Gastrocnemius medialis (tissue), 4 donors: ENCODE measurements at regions not wholly inside any gene's neighbourhood (a gene's known extent, or its start where the extent isn't known, plus 50 kb on each side); places are given as distances from the start of the nearest gene placed in this dataset.

Experiments used
- ATAC-seq, 2 donors: fragments of 150-250 bp; one replicate each; pipeline ENCODE4 v1.9.1; 2016
- DNase-seq, 2 donors: peaks; one replicate each; pipeline ENCODE4 v3.0.0-alpha.2; 2019
- H3K27ac ChIP-seq, 4 donors: fragments of 200-600 bp; sonication (generic); 1 replicate in 1 of 4; 2 replicates in 3 of 4; pipeline ENCODE4 v1.5.1; 2016 to 2018; ENCODE audit warnings: mild to moderate bottlenecking in 2 of 4, moderate library complexity in 1 of 4
- H3K27me3 ChIP-seq, 3 donors: fragments of 200-600 bp; sonication (generic) in 2 of 3; 1 replicate in 1 of 3; 2 replicates in 2 of 3; pipeline versions ENCODE4 v1.5.1 to v1.6.0; 2016 to 2019; ENCODE audit warnings: mild to moderate bottlenecking in 1 of 3, moderate library complexity in 1 of 3
- H3K36me3 ChIP-seq, 2 donors: fragments of 200-600 bp; sonication (generic) in 1 of 2; one replicate each; pipeline ENCODE4 v1.5.1; 2017 to 2018
- H3K4me1 ChIP-seq, 2 donors: fragments of 200-600 bp; sonication (generic) in 1 of 2; one replicate each; pipeline ENCODE4 v1.5.1; 2016 to 2017; ENCODE audit warnings: mild to moderate bottlenecking in 2 of 2
- H3K4me3 ChIP-seq, 4 donors: fragments of 200-600 bp; sonication (generic) in 3 of 4; 1 replicate in 1 of 4; 2 replicates in 3 of 4; pipeline ENCODE4 v1.5.1; 2016 to 2019; ENCODE audit warnings: mild to moderate bottlenecking in 2 of 4
- H3K9me3 ChIP-seq, 3 donors: fragments of 200-600 bp; sonication (generic) in 2 of 3; 1 replicate in 1 of 3; 2 replicates in 2 of 3; pipeline ENCODE4 v1.5.1; 2016 to 2019
- POLR2A ChIP-seq, 2 donors: fragments of 450-650 bp; IDR thresholded peaks; one replicate each; pipeline ENCODE4 v1.6.1; 2017; ENCODE audit warnings: antibody characterized with exemption in 2 of 2, mild to moderate bottlenecking in 2 of 2, moderate library complexity in 2 of 2
- in situ Hi-C, 4 donors: fragments of 200-750 bp; cut with MboI; loops; one replicate each; pipeline versions ENCODE4 v1.15.0 to v1.8.0; 2017; ENCODE audit warnings: low sequenced_read_pairs in 4 of 4
- intact Hi-C: fragments of 100-400 bp; cut with DNase I; formaldehyde crosslinking; loops from one replicate; pipeline ENCODE4 v1.15.1; 2023; ENCODE audit warnings: low total_unique reads
- TF ChIP-seq, protein P1 (sequence below), 5 experiments: fragments of 450-650 bp in 3 of 5; fragments of 200-600 bp in 2 of 5; sonication (generic) in 2 of 5; IDR thresholded peaks in 4 of 5; conservative IDR thresholded peaks in 1 of 5; 1 replicate in 4 of 5; 2 replicates in 1 of 5; pipeline ENCODE4 v1.5.1; 2016 to 2019; ENCODE audit warnings: antibody characterized with exemption in 5 of 5, mild to moderate bottlenecking in 3 of 5, moderate library complexity in 3 of 5

- intact Hi-C loops (no loop called here), in situ Hi-C loops (no loop called here)
- no peaks in the 10 kb centered on the region for H3K36me3 ChIP-seq
- DNase-seq = no peak
- H3K27me3 ChIP-seq = no peaks in the 10 kb centered on the region
- H3K9me3 ChIP-seq = no peaks in the 10 kb centered on the region
- H3K4me3 ChIP-seq = no peak overlapping the region
- ATAC-seq = no peak
- no peak for TF ChIP-seq POLR2A (IDR thresholded peaks at IDR 0.05)
- TF ChIP-seq, protein P1, sequence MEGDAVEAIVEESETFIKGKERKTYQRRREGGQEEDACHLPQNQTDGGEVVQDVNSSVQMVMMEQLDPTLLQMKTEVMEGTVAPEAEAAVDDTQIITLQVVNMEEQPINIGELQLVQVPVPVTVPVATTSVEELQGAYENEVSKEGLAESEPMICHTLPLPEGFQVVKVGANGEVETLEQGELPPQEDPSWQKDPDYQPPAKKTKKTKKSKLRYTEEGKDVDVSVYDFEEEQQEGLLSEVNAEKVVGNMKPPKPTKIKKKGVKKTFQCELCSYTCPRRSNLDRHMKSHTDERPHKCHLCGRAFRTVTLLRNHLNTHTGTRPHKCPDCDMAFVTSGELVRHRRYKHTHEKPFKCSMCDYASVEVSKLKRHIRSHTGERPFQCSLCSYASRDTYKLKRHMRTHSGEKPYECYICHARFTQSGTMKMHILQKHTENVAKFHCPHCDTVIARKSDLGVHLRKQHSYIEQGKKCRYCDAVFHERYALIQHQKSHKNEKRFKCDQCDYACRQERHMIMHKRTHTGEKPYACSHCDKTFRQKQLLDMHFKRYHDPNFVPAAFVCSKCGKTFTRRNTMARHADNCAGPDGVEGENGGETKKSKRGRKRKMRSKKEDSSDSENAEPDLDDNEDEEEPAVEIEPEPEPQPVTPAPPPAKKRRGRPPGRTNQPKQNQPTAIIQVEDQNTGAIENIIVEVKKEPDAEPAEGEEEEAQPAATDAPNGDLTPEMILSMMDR (IDR thresholded peaks at IDR 0.05 in 4 of 5, conservative IDR thresholded peaks at IDR 0.05 in 1 of 5) = no peak
- no peak overlapping the region for H3K27ac ChIP-seq
- no peaks in the 10 kb centered on the region for H3K4me1 ChIP-seq
These were observed 247.6 kb upstream of the CNKSR2 start for GRCh38 chrX:21126661-21127060.

GRCh38 chrX:21131346-21131745, 242.9 kb upstream of the CNKSR2 start:
- Histone ChIP-seq H3K27me3 (no peaks in the 10 kb centered on the region), H3K9me3 (no peaks in the 10 kb centered on the region), H3K27ac (no peak overlapping the region), H3K36me3 (no peaks in the 10 kb centered on the region), H3K4me3 (no peak overlapping the region), H3K4me1 (no peaks in the 10 kb centered on the region)
- TF ChIP-seq, protein P1 (IDR thresholded peaks at IDR 0.05 in 4 of 5, conservative IDR thresholded peaks at IDR 0.05 in 1 of 5) = no peak
- TF ChIP-seq POLR2A (IDR thresholded peaks at IDR 0.05) = no peak
- no peak for DNase-seq
- no peak for ATAC-seq
- in situ Hi-C loops = no loop called here
- intact Hi-C loops = no loop called here

GRCh38 chrX:21131786-21132185, 242.4 kb upstream of the CNKSR2 start:
- no peaks in the 10 kb centered on the region for H3K27me3 ChIP-seq
- no peaks in the 10 kb centered on the region for H3K4me1 ChIP-seq
- H3K4me3 ChIP-seq = no peak overlapping the region
- H3K9me3 ChIP-seq = no peaks in the 10 kb centered on the region
- no peaks in the 10 kb centered on the region for H3K36me3 ChIP-seq
- TF ChIP-seq, protein P1 (IDR thresholded peaks at IDR 0.05 in 4 of 5, conservative IDR thresholded peaks at IDR 0.05 in 1 of 5) = no peak
- TF ChIP-seq POLR2A (IDR thresholded peaks at IDR 0.05) = no peak
- in situ Hi-C loops = no loop called here
- H3K27ac ChIP-seq = no peak overlapping the region
- intact Hi-C loops = no loop called here
- no peak for ATAC-seq
- DNase-seq = no peak

GRCh38 chrX:21132686-21133393, 241.4 kb upstream of the CNKSR2 start:
- ATAC-seq = no peak
- DNase-seq = no peak
- H3K4me1 ChIP-seq = no peaks in the 10 kb centered on the region
- no peak overlapping the region for H3K4me3 ChIP-seq
- in situ Hi-C loops (no loop called here), intact Hi-C loops (no loop called here)
- H3K27me3 ChIP-seq = no peaks in the 10 kb centered on the region
- TF ChIP-seq, protein P1 (IDR thresholded peaks at IDR 0.05 in 4 of 5, conservative IDR thresholded peaks at IDR 0.05 in 1 of 5) = no peak
- TF ChIP-seq POLR2A (IDR thresholded peaks at IDR 0.05) = no peak
- H3K27ac ChIP-seq = no peak overlapping the region
- no peaks in the 10 kb centered on the region for H3K9me3 ChIP-seq
- H3K36me3 ChIP-seq = no peaks in the 10 kb centered on the region

DNA sequence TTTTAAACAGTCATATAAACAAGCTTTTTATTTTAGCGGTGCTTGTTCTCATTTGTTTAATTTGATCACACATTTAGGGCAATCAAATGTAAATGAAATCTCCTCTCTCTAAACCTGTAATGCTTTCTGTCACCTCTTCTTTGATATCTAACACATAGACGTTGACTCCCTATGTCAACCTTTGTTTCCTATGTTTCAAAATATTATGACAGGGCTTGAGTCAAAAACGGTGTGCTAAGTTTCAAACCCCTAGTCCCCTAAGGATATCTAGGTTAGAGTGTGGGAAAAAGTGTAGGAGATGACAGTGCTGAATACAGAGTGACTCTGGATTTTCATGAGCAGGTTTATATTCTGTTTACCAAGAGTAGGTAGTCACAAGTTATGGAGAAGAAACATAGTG, 224.0 kb upstream of the CNKSR2 start:
- TF ChIP-seq, protein P1 (IDR thresholded peaks at IDR 0.05 in 4 of 5, conservative IDR thresholded peaks at IDR 0.05 in 1 of 5) = no peak
- TF ChIP-seq POLR2A (IDR thresholded peaks at IDR 0.05) = no peak
- Histone ChIP-seq H3K4me1 (no peaks in the 10 kb centered on the region), H3K4me3 (no peak overlapping the region), H3K36me3 (no peaks in the 10 kb centered on the region), H3K27ac (peak overlapping the region in 1 of 4 donors; percentile 18), H3K9me3 (no peaks in the 10 kb centered on the region), H3K27me3 (no peaks in the 10 kb centered on the region)
- no peak for DNase-seq
- in situ Hi-C loops (no loop called here), intact Hi-C loops (no loop called here)
- no peak for ATAC-seq
